Endothelial cell of umbilical vein (primary cell): ENCODE measurements at regions not wholly inside any gene's neighbourhood (a gene's known extent, or its start where the extent isn't known, plus 50 kb on each side); places are given as distances from the start of the nearest gene placed in this dataset.

Source experiments
- BruUV-seq: library from RNA; stranded (reverse); fragments of 400-500 nt; replicated peaks from 2 replicates; lab custom pipeline; 2021; lab: Mats Ljungman, UMichigan
- CTCF ChIA-PET: fragments of 300-600, 350-600 bp; sonication (Branson Sonifier 250); formaldehyde crosslinking; loops from one replicate; lab custom pipeline; 2021; ENCODE audit warnings: antibody characterized with exemption, inconsistent platforms; lab: Charles Lee
- POLR2A ChIA-PET: fragments of 300-600, 350-600 bp; sonication (Branson Sonifier 250); formaldehyde crosslinking; loops from one replicate; lab custom pipeline; 2021; ENCODE audit warnings: antibody characterized with exemption, inconsistent platforms; lab: Charles Lee
- DNase-seq: peaks from one replicate; pipeline ENCODE4 v3.0.0-alpha.2; 2011; ENCODE audit warnings: low read depth, low spot score
- FAIRE-seq: peaks from 2 replicates; lab custom pipeline; 2011; peaks lifted over from hg19 to GRCh38; lab: Jason Lieb, UNC
- H2AFZ ChIP-seq: 2 replicates; pipeline ENCODE4 v1.6.0; 2012; ENCODE audit warnings: low read depth, low read length, control low read depth, inconsistent platforms
- H3K27ac ChIP-seq: 2 replicates; pipeline ENCODE4 v1.5.1; 2011; ENCODE audit warnings: low read depth, mild to moderate bottlenecking, control low read depth, low read length, moderate library complexity; ENCODE audit not compliant: insufficient read depth
- H3K27me3 ChIP-seq, 2 experiments: 2 replicates each; pipeline versions ENCODE4 v1.6.0 to v1.6.1; 2011; ENCODE audit warnings: low read length in 2 of 2, mixed read lengths in 1 of 2; ENCODE audit not compliant: control insufficient read depth in 2 of 2, insufficient read depth in 2 of 2
- H3K36me3 ChIP-seq, 2 experiments: 2 replicates in 1 of 2; 3 replicates in 1 of 2; pipeline ENCODE4 v1.5.1; 2011; ENCODE audit warnings: low read length in 2 of 2, mild to moderate bottlenecking in 1 of 2, moderate library complexity in 1 of 2; ENCODE audit not compliant: control insufficient read depth in 2 of 2, insufficient read depth in 2 of 2; ENCODE audit errors: extremely low read depth in 1 of 2
- H3K4me1 ChIP-seq: 3 replicates; pipeline ENCODE4 v1.5.1; 2011; ENCODE audit warnings: mild to moderate bottlenecking, low read length; ENCODE audit not compliant: control insufficient read depth, insufficient read depth; ENCODE audit errors: extremely low read depth
- H3K4me2 ChIP-seq: 2 replicates; pipeline ENCODE4 v1.6.1; 2011; ENCODE audit warnings: low read length, control low read depth, mixed read lengths; ENCODE audit not compliant: insufficient read depth
- H3K4me3 ChIP-seq, 3 experiments: fragments of 200-600 bp in 1 of 3; sonication (generic), shearing (Covaris generic) in 1 of 3; replicated peaks in 1 of 3; 2 replicates each; pipeline ENCODE4 v1.5.1; 2011 to 2016; ENCODE audit warnings: control low read depth in 3 of 3, low read length in 3 of 3, mild to moderate bottlenecking in 2 of 3, inconsistent platforms in 1 of 3, low read depth in 1 of 3, moderate library complexity in 1 of 3; ENCODE audit not compliant: insufficient read depth in 1 of 3
- H3K79me2 ChIP-seq: 2 replicates; pipeline ENCODE4 v1.6.0; 2012; ENCODE audit warnings: low read length, inconsistent platforms; ENCODE audit not compliant: control insufficient read depth, insufficient read depth
- H3K9ac ChIP-seq: replicated peaks from 2 replicates; pipeline ENCODE3; 2011; ENCODE audit warnings: low read length, control low read depth; ENCODE audit not compliant: insufficient read depth; ENCODE audit errors: extremely low read depth
- H3K9me1 ChIP-seq: replicated peaks from 3 replicates; pipeline ENCODE4 v1.6.0; 2011; ENCODE audit warnings: mild to moderate bottlenecking, low read length; ENCODE audit not compliant: control insufficient read depth, insufficient read depth; ENCODE audit errors: extremely low read depth
- H3K9me3 ChIP-seq: replicated peaks from 2 replicates; pipeline ENCODE4 v1.5.1; 2012; ENCODE audit warnings: low read length, inconsistent platforms; ENCODE audit not compliant: control insufficient read depth, insufficient read depth
- H4K20me1 ChIP-seq: replicated peaks from 2 replicates; pipeline ENCODE3; 2011; ENCODE audit warnings: mild to moderate bottlenecking, low read length; ENCODE audit not compliant: control insufficient read depth, insufficient read depth; ENCODE audit errors: extremely low read depth
- EZH2 ChIP-seq: IDR thresholded peaks from 2 replicates; pipeline ENCODE4 v1.6.1; 2012; ENCODE audit warnings: borderline replicate concordance, low read depth, mild to moderate bottlenecking, moderate library complexity, low read length, inconsistent platforms; ENCODE audit not compliant: severe bottlenecking
- FOS ChIP-seq: IDR thresholded peaks from 2 replicates; pipeline ENCODE4 v1.6.1; 2011; ENCODE audit warnings: mild to moderate bottlenecking, low read length, moderate library complexity, borderline replicate concordance; ENCODE audit not compliant: insufficient read depth
- GATA2 ChIP-seq: IDR thresholded peaks from 2 replicates; pipeline ENCODE4 v1.7.0; 2011; ENCODE audit warnings: low read depth, mild to moderate bottlenecking, moderate library complexity, mixed read lengths, low read length; ENCODE audit not compliant: insufficient read length, insufficient read depth
- JUN ChIP-seq: IDR thresholded peaks from 2 replicates; pipeline ENCODE4 v1.6.1; 2011; ENCODE audit warnings: borderline replicate concordance, low read depth; ENCODE audit not compliant: insufficient read length, insufficient read depth
- MAX ChIP-seq: IDR thresholded peaks from 2 replicates; pipeline ENCODE4 v1.6.1; 2011; ENCODE audit not compliant: insufficient read depth, insufficient read length
- MYC ChIP-seq: IDR thresholded peaks from one replicate; pipeline ENCODE4 v1.6.1; 2011; ENCODE audit warnings: mild to moderate bottlenecking, low read depth, low read length
- POLR2A ChIP-seq: IDR thresholded peaks from 2 replicates; pipeline ENCODE4 v1.6.1; 2012; ENCODE audit warnings: low read depth, mild to moderate bottlenecking, control low read depth, low read length
- POLR2AphosphoS5 ChIP-seq: IDR thresholded peaks from 2 replicates; pipeline ENCODE4 v1.6.1; 2012; ENCODE audit warnings: low read depth, mild to moderate bottlenecking, control low read depth, low read length, moderate library complexity; ENCODE audit not compliant: insufficient read depth
- dilution Hi-C: fragments of 300-500 bp; cut with MboI; formaldehyde crosslinking; loops from one replicate; pipeline ENCODE4 v1.15.0; 2019; ENCODE audit warnings: low sequenced_read_pairs; ENCODE audit not compliant: extremely low pct_ligation_motif_present
- intact Hi-C: fragments of 100-400 bp; cut with micrococcal nuclease; formaldehyde crosslinking; loops from one replicate; pipeline ENCODE4 v1.10.0; 2022
- TF ChIP-seq, protein P1 (sequence below), 2 donors: IDR thresholded peaks; 1 replicate in 1 of 2; 2 replicates in 1 of 2; pipeline ENCODE4 v1.5.1; 2011; ENCODE audit warnings: low read length in 2 of 2, mild to moderate bottlenecking in 2 of 2, moderate library complexity in 2 of 2, control low read depth in 1 of 2, inconsistent platforms in 1 of 2, low read depth in 1 of 2; ENCODE audit not compliant: insufficient read depth in 1 of 2; ENCODE audit errors: extremely low read depth in 1 of 2

- no peak for FAIRE-seq
- BruUV-seq: no TSS peak
- no peak overlapping the region for H3K4me3 ChIP-seq
- no peaks in the 10 kb centered on the region for H3K27me3 ChIP-seq
- no peaks in the 10 kb centered on the region for H3K79me2 ChIP-seq
- H3K36me3 ChIP-seq: no peaks in the 10 kb centered on the region
- no peaks in the 10 kb centered on the region for H3K9me1 ChIP-seq
- intact Hi-C loops: no loop called here
- H2AFZ ChIP-seq: no peak overlapping the region
- no peaks in the 10 kb centered on the region for H3K9me3 ChIP-seq
- DNase-seq: no peak
- POLR2A ChIA-PET: no interaction called here
- dilution Hi-C loops: no loop called here
- no peaks in the 10 kb centered on the region for H3K4me1 ChIP-seq
- no peaks in the 10 kb centered on the region for H4K20me1 ChIP-seq
- no peak overlapping the region for H3K9ac ChIP-seq
- CTCF ChIA-PET: no interaction called here
- TF ChIP-seq, protein P1, sequence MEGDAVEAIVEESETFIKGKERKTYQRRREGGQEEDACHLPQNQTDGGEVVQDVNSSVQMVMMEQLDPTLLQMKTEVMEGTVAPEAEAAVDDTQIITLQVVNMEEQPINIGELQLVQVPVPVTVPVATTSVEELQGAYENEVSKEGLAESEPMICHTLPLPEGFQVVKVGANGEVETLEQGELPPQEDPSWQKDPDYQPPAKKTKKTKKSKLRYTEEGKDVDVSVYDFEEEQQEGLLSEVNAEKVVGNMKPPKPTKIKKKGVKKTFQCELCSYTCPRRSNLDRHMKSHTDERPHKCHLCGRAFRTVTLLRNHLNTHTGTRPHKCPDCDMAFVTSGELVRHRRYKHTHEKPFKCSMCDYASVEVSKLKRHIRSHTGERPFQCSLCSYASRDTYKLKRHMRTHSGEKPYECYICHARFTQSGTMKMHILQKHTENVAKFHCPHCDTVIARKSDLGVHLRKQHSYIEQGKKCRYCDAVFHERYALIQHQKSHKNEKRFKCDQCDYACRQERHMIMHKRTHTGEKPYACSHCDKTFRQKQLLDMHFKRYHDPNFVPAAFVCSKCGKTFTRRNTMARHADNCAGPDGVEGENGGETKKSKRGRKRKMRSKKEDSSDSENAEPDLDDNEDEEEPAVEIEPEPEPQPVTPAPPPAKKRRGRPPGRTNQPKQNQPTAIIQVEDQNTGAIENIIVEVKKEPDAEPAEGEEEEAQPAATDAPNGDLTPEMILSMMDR (IDR thresholded peaks at IDR 0.05; ENCODE audit: extremely low read depth in 1 of 2, insufficient read depth in 1 of 2, low read depth in 1 of 2, low read length in 2 of 2): no peak
- TF ChIP-seq MAX (no peak), FOS (no peak), EZH2 (no peak), JUN (no peak), GATA2 (no peak), MYC (no peak), POLR2AphosphoS5 (no peak), POLR2A (no peak)
- no peak overlapping the region for H3K27ac ChIP-seq
- no peak overlapping the region for H3K4me2 ChIP-seq
These were observed 622.7 kb downstream of the PCDH18 start for GRCh38 chr4:136909626-136910025.
